ENCODE measurements at regions not wholly inside any gene's neighbourhood (a gene's known extent, or its start where the extent isn't known, plus 50 kb on each side); places are given as distances from the start of the nearest gene placed in this dataset.

DNA sequence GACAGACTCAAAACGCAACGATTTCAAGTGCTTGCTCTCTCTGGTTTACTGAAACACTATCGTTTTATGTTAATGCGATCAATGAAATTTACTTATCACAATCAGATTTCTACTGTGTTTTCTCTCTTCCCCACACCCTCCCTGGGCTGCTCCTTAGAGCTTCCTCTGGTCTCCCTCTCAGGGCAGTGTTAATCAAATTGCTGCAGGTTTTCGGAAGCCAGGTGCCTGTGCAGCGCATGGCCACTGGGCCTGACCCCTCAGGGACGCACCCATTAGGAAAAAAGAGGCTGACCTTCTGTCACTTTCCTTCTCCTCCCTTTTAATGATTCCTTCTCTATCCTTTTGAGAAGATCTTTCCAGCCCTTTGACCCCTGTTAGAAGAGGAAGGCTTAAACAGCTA, 134.5 kb upstream of the ONECUT1 start:
- H3K4me1 ChIP-seq, result no peaks in the 10 kb centered on the region
- no peak overlapping the region for H3K4me3 ChIP-seq (replicated peaks in 1 of 3)
- intact Hi-C loops (cut with DNase I), result no loop called here
- no peak overlapping the region for H3K27ac ChIP-seq
- 76 to 82% methylated on average over 7 of the region's 7 CpGs for WGBS, 2 donors
- TF ChIP-seq POLR2A (IDR thresholded peaks at IDR 0.05) (no peak), CTCF (IDR thresholded peaks at IDR 0.05) (no peak)
- DNase-seq, result no peak
- H3K9me3 ChIP-seq, result no peaks in the 10 kb centered on the region
- no peaks in the 10 kb centered on the region for H3K36me3 ChIP-seq
- no peaks in the 10 kb centered on the region for H3K27me3 ChIP-seq

DNA sequence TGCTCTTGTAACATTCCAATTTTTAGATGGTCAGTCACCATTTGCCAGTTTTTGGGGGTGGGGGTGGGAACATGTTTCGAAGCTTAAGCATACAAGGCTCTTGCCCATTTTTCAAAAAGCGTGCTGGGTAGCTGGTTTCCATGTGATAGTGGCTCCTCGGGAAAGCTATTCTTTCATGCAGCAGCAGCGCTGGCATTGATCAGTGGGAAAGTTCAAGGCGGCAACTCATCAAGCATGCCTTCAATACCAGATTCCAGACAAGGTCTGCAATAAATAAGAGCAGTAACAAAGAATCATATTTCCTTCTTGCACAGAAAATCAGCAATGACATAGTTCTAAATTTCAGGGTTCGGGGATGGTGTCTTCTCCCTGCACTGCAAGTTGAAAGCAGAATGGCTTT, 133.5 kb upstream of the ONECUT1 start:
- no peaks in the 10 kb centered on the region for H3K36me3 ChIP-seq
- H3K9me3 ChIP-seq, result no peaks in the 10 kb centered on the region
- H3K27me3 ChIP-seq, result no peaks in the 10 kb centered on the region
- intact Hi-C loops (cut with DNase I), result no loop called here
- TF ChIP-seq POLR2A (IDR thresholded peaks at IDR 0.05), result no peak
- no peak for TF ChIP-seq CTCF (IDR thresholded peaks at IDR 0.05)
- no peaks in the 10 kb centered on the region for H3K4me1 ChIP-seq
- H3K4me3 ChIP-seq (replicated peaks in 1 of 3), result no peak overlapping the region
- no peak overlapping the region for H3K27ac ChIP-seq
- DNase-seq, result no peak
- 80 to 82% methylated on average over 6 of the region's 6 CpGs for WGBS, 2 donors

GRCh38 chr15:52922871-52923270, 132.7 kb upstream of the ONECUT1 start:
- H3K27me3 ChIP-seq, result no peaks in the 10 kb centered on the region
- 80 to 81% methylated on average over 7 of the region's 7 CpGs for WGBS, 2 donors
- no peak for DNase-seq

DNA sequence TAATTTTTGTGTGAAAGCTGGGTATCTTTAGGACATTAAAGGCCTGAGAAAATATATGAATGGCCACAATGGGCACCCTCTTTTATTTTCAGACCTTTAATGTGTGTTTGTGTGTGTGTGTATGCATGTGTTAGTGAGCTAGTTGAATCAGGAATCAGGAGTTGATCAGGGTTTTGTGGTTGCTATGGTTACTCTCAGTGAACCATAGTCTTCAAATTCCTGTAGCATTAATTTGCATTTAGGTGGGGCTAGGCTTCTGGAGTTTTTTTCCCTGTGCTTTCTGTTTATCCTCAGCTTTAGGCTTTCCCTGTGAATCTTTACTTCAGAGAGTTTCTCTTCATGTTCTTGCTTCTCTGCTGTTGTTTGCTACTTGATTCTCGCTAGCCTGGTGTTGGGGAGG, 122.0 kb upstream of the ONECUT1 start:
- Histone ChIP-seq H3K27me3 (no peaks in the 10 kb centered on the region), H3K4me3 (replicated peaks in 1 of 3) (no peak overlapping the region), H3K9me3 (no peaks in the 10 kb centered on the region), H3K27ac (no peak overlapping the region), H3K4me1 (no peaks in the 10 kb centered on the region), H3K36me3 (no peaks in the 10 kb centered on the region)
- TF ChIP-seq CTCF (IDR thresholded peaks at IDR 0.05) (no peak), POLR2A (IDR thresholded peaks at IDR 0.05) (no peak)
- intact Hi-C loops (cut with DNase I), result no loop called here
- DNase-seq, result no peak
- 71 to 87% methylated on average over 1 of the region's 1 CpG for WGBS, 2 donors

More at GRCh38 chr15:52922871-52923270, 132.7 kb upstream of the ONECUT1 start:
- TF ChIP-seq POLR2A (IDR thresholded peaks at IDR 0.05) (no peak), CTCF (IDR thresholded peaks at IDR 0.05) (no peak)
- Histone ChIP-seq H3K4me3 (replicated peaks in 1 of 3) (no peak overlapping the region), H3K36me3 (no peaks in the 10 kb centered on the region), H3K4me1 (no peaks in the 10 kb centered on the region), H3K9me3 (no peaks in the 10 kb centered on the region), H3K27ac (no peak overlapping the region)
- intact Hi-C loops (cut with DNase I), result no loop called here

DNA sequence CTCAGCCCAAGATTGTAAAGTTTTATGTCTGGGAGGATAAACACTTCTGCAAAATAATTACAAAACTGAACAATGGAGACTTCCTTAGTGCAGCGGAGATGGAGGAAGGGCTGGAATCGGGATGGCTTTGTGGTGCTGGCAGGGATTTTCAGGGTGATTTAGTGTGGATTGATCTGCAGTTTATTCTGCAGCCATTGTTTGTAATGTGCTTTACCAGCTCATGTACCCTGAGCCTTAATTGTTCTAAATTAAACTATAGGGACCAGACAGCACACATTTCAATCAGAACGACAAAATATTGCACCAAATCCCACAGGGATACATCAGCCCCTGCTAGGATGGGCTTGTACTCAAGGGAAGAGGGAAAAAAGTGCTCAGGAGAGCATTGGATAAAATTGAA, 103.2 kb upstream of the ONECUT1 start:
- 63 to 76% methylated on average over 3 of the region's 3 CpGs for WGBS, 2 donors
- Histone ChIP-seq H3K36me3 (no peaks in the 10 kb centered on the region), H3K4me1 (no peaks in the 10 kb centered on the region), H3K9me3 (no peaks in the 10 kb centered on the region), H3K27ac (no peak overlapping the region), H3K27me3 (no peaks in the 10 kb centered on the region), H3K4me3 (replicated peaks in 1 of 3) (no peak overlapping the region)
- intact Hi-C loops (cut with DNase I), result no loop called here
- TF ChIP-seq CTCF (IDR thresholded peaks at IDR 0.05) (no peak), POLR2A (IDR thresholded peaks at IDR 0.05) (no peak)
- DNase-seq, result no peak
